D721Med (cell line): ENCODE measurements at regions not wholly inside any gene's neighbourhood (a gene's known extent, or its start where the extent isn't known, plus 50 kb on each side); places are given as distances from the start of the nearest gene placed in this dataset.

ENCODE experiments used
- DNase-seq: peaks from one replicate; pipeline ENCODE4 v3.0.0; 2011; ENCODE audit warnings: low spot score; ENCODE audit not compliant: insufficient read length
- FAIRE-seq: peaks from 2 replicates; lab custom pipeline; 2011; peaks lifted over from hg19 to GRCh38; lab: Jason Lieb, UNC
- CTCF ChIP-seq: IDR thresholded peaks from 2 replicates; pipeline ENCODE4 v1.5.1; 2012; ENCODE audit warnings: mild to moderate bottlenecking, control low read depth; ENCODE audit not compliant: insufficient read depth; ENCODE audit errors: missing control alignments

- FAIRE-seq, result no peak
- TF ChIP-seq CTCF, result no peak
- no peak for DNase-seq
Measured at GRCh38 chr5:124130816-124131215, 615.6 kb downstream of the ZNF608 start.

- DNase-seq, result no peak
- TF ChIP-seq CTCF, result no peak
- no peak for FAIRE-seq
Measured at GRCh38 chr5:124128867-124129266, 616.9 kb downstream of the CSNK1G3 start.

- DNase-seq (no peak), FAIRE-seq (no peak)
- no peak for TF ChIP-seq CTCF
Measured at GRCh38 chr5:124126504-124127217, 614.7 kb downstream of the CSNK1G3 start.

GRCh38 chr5:124124711-124125229 lies 612.8 kb downstream of the CSNK1G3 start:
- FAIRE-seq (peak; percentile 93), DNase-seq (no peak)
- no peak for TF ChIP-seq CTCF

- DNase-seq (no peak), FAIRE-seq (no peak)
- TF ChIP-seq CTCF, result no peak
Measured at GRCh38 chr5:124121198-124121597, 609.2 kb downstream of the CSNK1G3 start.

GRCh38 chr5:124114911-124115310 lies 602.9 kb downstream of the CSNK1G3 start:
- no peak for DNase-seq
- no peak for TF ChIP-seq CTCF
- no peak for FAIRE-seq

- FAIRE-seq (no peak), DNase-seq (no peak)
- no peak for TF ChIP-seq CTCF
Measured at GRCh38 chr5:124111886-124112285, 599.9 kb downstream of the CSNK1G3 start.
